Astrocyte (in vitro differentiated cells and primary cell): ENCODE measurements at regions not wholly inside any gene's neighbourhood (a gene's known extent, or its start where the extent isn't known, plus 50 kb on each side); places are given as distances from the start of the nearest gene placed in this dataset.

ENCODE experiments used
- DNase-seq: peaks from one replicate; pipeline ENCODE4 v3.0.0-alpha.2; 2010; ENCODE audit warnings: low read depth
- FAIRE-seq: peaks from 2 replicates; lab custom pipeline; 2011; peaks lifted over from hg19 to GRCh38; lab: Jason Lieb, UNC
- H2AFZ ChIP-seq: 2 replicates; pipeline ENCODE4 v1.6.0; 2012; ENCODE audit warnings: low read depth, low read length, inconsistent platforms
- H3K27ac ChIP-seq: 2 replicates; pipeline ENCODE4 v1.5.1; 2011; ENCODE audit warnings: low read depth, low read length, inconsistent platforms
- H3K27me3 ChIP-seq: 2 replicates; pipeline ENCODE4 v1.6.0; 2011; ENCODE audit warnings: low read length, inconsistent platforms; ENCODE audit not compliant: insufficient read depth
- H3K36me3 ChIP-seq: 2 replicates; pipeline ENCODE4 v1.5.1; 2011; ENCODE audit warnings: low read length, inconsistent platforms; ENCODE audit not compliant: insufficient read depth
- H3K4me1 ChIP-seq: 2 replicates; pipeline ENCODE4 v1.5.1; 2011; ENCODE audit warnings: low read length, inconsistent platforms; ENCODE audit not compliant: insufficient read depth
- H3K4me2 ChIP-seq: 2 replicates; pipeline ENCODE4 v1.6.0; 2012; ENCODE audit warnings: low read length, inconsistent platforms
- H3K4me3 ChIP-seq: 2 replicates; pipeline ENCODE4 v1.5.1; 2011; ENCODE audit warnings: low read depth, mild to moderate bottlenecking, low read length, inconsistent platforms; ENCODE audit not compliant: insufficient read depth
- H3K79me2 ChIP-seq: 2 replicates; pipeline ENCODE4 v1.6.0; 2012; ENCODE audit warnings: mild to moderate bottlenecking, low read length, inconsistent platforms; ENCODE audit not compliant: insufficient read depth
- H3K9ac ChIP-seq: 2 replicates; pipeline ENCODE4 v1.6.0; 2012; ENCODE audit warnings: mild to moderate bottlenecking, low read length, inconsistent platforms
- H3K9me3 ChIP-seq: 2 replicates; pipeline ENCODE4 v1.5.1; 2012; ENCODE audit warnings: low read depth, mild to moderate bottlenecking, low read length, inconsistent platforms; ENCODE audit not compliant: insufficient read depth
- H4K20me1 ChIP-seq: 2 replicates; pipeline ENCODE4 v1.6.0; 2012; ENCODE audit warnings: low read length, inconsistent platforms; ENCODE audit not compliant: insufficient read depth
- H3K27ac Mint-ChIP-seq: one replicate; pipeline ENCODE4 v1.8.0; 2021; ENCODE audit warnings: mild to moderate bottlenecking, mixed read lengths; ENCODE audit not compliant: unreplicated experiment
- H3K27me3 Mint-ChIP-seq: one replicate; pipeline ENCODE4 v1.8.0; 2021; ENCODE audit warnings: low read depth, mixed read lengths; ENCODE audit not compliant: unreplicated experiment
- H3K36me3 Mint-ChIP-seq: one replicate; pipeline ENCODE4 v1.8.0; 2021; ENCODE audit warnings: low read depth, mixed read lengths; ENCODE audit not compliant: unreplicated experiment
- H3K4me1 Mint-ChIP-seq: one replicate; pipeline ENCODE4 v1.8.0; 2021; ENCODE audit warnings: low read depth, mixed read lengths; ENCODE audit not compliant: unreplicated experiment
- H3K4me3 Mint-ChIP-seq: one replicate; pipeline ENCODE4 v1.8.0; 2021; ENCODE audit warnings: mild to moderate bottlenecking, moderate library complexity, mixed read lengths; ENCODE audit not compliant: unreplicated experiment
- H3K9me3 Mint-ChIP-seq: one replicate; pipeline ENCODE4 v1.8.0; 2021; ENCODE audit warnings: mild to moderate bottlenecking, mixed read lengths; ENCODE audit not compliant: unreplicated experiment
- EZH2 ChIP-seq: IDR thresholded peaks from 2 replicates; pipeline ENCODE4 v1.6.1; 2012; ENCODE audit warnings: mild to moderate bottlenecking, low read length, inconsistent platforms; ENCODE audit not compliant: insufficient read depth
- TF ChIP-seq, protein P1 (sequence below): IDR thresholded peaks from 2 replicates; pipeline ENCODE4 v1.5.1; 2011; ENCODE audit warnings: low read depth, mild to moderate bottlenecking, inconsistent platforms, low read length, moderate library complexity; ENCODE audit not compliant: insufficient read depth

- Mint-ChIP-seq H3K27ac (no peak overlapping the region), H3K4me3 (no peak overlapping the region), H3K9me3 (no peaks in the 10 kb centered on the region), H3K27me3 (peaks cover 4% of the 10 kb centered on the region), H3K36me3 (no peaks in the 10 kb centered on the region), H3K4me1 (peaks cover 2% of the 10 kb centered on the region)
- H3K4me2 ChIP-seq: no peak overlapping the region
- no peak overlapping the region for H3K4me3 ChIP-seq
- FAIRE-seq (no peak), DNase-seq (no peak)
- no peaks in the 10 kb centered on the region for H3K36me3 ChIP-seq
- H3K9ac ChIP-seq: no peak overlapping the region
- no peak overlapping the region for H3K27ac ChIP-seq
- no peak overlapping the region for H2AFZ ChIP-seq
- H3K9me3 ChIP-seq: no peaks in the 10 kb centered on the region
- H3K27me3 ChIP-seq: no peaks in the 10 kb centered on the region
- no peaks in the 10 kb centered on the region for H3K79me2 ChIP-seq
- no peaks in the 10 kb centered on the region for H3K4me1 ChIP-seq
- H4K20me1 ChIP-seq: no peaks in the 10 kb centered on the region
- no peak for TF ChIP-seq EZH2
Observed at GRCh38 chr9:119934497-119934896, 565.3 kb upstream of the BRINP1 start.

DNA sequence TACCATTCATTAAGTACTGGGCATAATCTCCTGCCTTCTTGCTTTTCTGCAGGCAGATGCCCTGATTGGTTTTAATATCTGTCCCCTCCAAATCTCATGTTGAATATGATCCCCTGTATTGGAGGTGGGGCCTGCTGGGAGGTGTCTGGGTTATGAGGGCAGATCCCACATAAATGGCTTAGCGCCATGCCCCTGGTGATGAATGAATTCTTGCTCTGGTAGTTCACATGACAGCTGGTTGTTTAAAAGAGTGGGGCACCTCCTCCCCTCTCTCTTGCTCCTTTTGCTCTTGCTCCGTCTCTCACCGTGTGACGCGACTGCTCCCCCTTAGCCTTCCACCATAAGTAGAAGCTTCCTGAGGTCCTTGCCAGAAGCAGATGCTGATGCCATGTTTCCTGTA lies 564.0 kb upstream of the BRINP1 start:
- no peak overlapping the region for H3K27ac ChIP-seq
- H2AFZ ChIP-seq: no peak overlapping the region
- no peak overlapping the region for H3K9ac ChIP-seq
- H3K36me3 ChIP-seq: no peaks in the 10 kb centered on the region
- no peaks in the 10 kb centered on the region for H3K79me2 ChIP-seq
- no peaks in the 10 kb centered on the region for H4K20me1 ChIP-seq
- FAIRE-seq (no peak), DNase-seq (no peak)
- Mint-ChIP-seq H3K36me3 (no peaks in the 10 kb centered on the region), H3K9me3 (no peaks in the 10 kb centered on the region), H3K4me3 (no peak overlapping the region), H3K4me1 (peaks cover 2% of the 10 kb centered on the region), H3K27ac (no peak overlapping the region), H3K27me3 (peaks cover 4% of the 10 kb centered on the region)
- H3K4me3 ChIP-seq: no peak overlapping the region
- H3K27me3 ChIP-seq: no peaks in the 10 kb centered on the region
- no peaks in the 10 kb centered on the region for H3K9me3 ChIP-seq
- no peaks in the 10 kb centered on the region for H3K4me1 ChIP-seq
- TF ChIP-seq EZH2: no peak
- TF ChIP-seq, protein P1, sequence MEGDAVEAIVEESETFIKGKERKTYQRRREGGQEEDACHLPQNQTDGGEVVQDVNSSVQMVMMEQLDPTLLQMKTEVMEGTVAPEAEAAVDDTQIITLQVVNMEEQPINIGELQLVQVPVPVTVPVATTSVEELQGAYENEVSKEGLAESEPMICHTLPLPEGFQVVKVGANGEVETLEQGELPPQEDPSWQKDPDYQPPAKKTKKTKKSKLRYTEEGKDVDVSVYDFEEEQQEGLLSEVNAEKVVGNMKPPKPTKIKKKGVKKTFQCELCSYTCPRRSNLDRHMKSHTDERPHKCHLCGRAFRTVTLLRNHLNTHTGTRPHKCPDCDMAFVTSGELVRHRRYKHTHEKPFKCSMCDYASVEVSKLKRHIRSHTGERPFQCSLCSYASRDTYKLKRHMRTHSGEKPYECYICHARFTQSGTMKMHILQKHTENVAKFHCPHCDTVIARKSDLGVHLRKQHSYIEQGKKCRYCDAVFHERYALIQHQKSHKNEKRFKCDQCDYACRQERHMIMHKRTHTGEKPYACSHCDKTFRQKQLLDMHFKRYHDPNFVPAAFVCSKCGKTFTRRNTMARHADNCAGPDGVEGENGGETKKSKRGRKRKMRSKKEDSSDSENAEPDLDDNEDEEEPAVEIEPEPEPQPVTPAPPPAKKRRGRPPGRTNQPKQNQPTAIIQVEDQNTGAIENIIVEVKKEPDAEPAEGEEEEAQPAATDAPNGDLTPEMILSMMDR: no peak
- no peak overlapping the region for H3K4me2 ChIP-seq

- Histone ChIP-seq H2AFZ (no peak overlapping the region), H3K9ac (no peak overlapping the region), H3K27ac (no peak overlapping the region), H3K4me2 (no peak overlapping the region), H3K4me3 (no peak overlapping the region), H3K79me2 (no peaks in the 10 kb centered on the region), H3K27me3 (no peaks in the 10 kb centered on the region), H3K9me3 (no peaks in the 10 kb centered on the region), H3K36me3 (no peaks in the 10 kb centered on the region), H4K20me1 (no peaks in the 10 kb centered on the region), H3K4me1 (no peaks in the 10 kb centered on the region)
- no peak overlapping the region for H3K27ac Mint-ChIP-seq
- no peaks in the 10 kb centered on the region for H3K36me3 Mint-ChIP-seq
- H3K27me3 Mint-ChIP-seq: peaks cover 3% of the 10 kb centered on the region
- no peaks in the 10 kb centered on the region for H3K4me1 Mint-ChIP-seq
- no peak overlapping the region for H3K4me3 Mint-ChIP-seq
- FAIRE-seq (no peak), DNase-seq (no peak)
- H3K9me3 Mint-ChIP-seq: no peaks in the 10 kb centered on the region
- TF ChIP-seq, protein P1: no peak
- no peak for TF ChIP-seq EZH2
Observed at GRCh38 chr9:119924736-119925135, 555.5 kb upstream of the BRINP1 start.
